Heart right ventricle (tissue), 16 donors: ENCODE measurements at regions not wholly inside any gene's neighbourhood (a gene's known extent, or its start where the extent isn't known, plus 50 kb on each side); places are given as distances from the start of the nearest gene placed in this dataset.
"Not testable (repeated sequence)": the region's sequence is repeated elsewhere in the genome, so short reads cannot be mapped to it uniquely, and the experiment has no call there.

Experiments used
- ATAC-seq, 8 donors: fragments of 200-7000 bp; cut with Tn5 transposase; one replicate each; pipeline ENCODE4 v1.9.1; 2020; ENCODE audit warnings: mild to moderate bottlenecking in 8 of 8, moderate library complexity in 8 of 8, moderate number of reproducible peaks in 1 of 8
- DNase-seq, 2 donors: peaks; one replicate each; pipeline ENCODE4 v3.0.0-alpha.2; 2020
- H3K27ac ChIP-seq, 10 donors: fragments of 200-600 bp; sonication (generic) in 2 of 10; one replicate each; pipeline versions ENCODE4 v1.5.0 to v1.8.0; 2020 to 2022; ENCODE audit warnings: mild to moderate bottlenecking in 3 of 10
- H3K27me3 ChIP-seq, 7 donors: fragments of 200-600 bp; one replicate each; pipeline ENCODE4 v1.8.0; 2021 to 2022; ENCODE audit warnings: mild to moderate bottlenecking in 2 of 7
- H3K36me3 ChIP-seq, 9 donors: fragments of 200-600 bp; sonication (generic) in 1 of 9; one replicate each; pipeline versions ENCODE4 v1.5.0 to v1.8.0; 2020 to 2022; ENCODE audit warnings: mild to moderate bottlenecking in 2 of 9
- H3K4me1 ChIP-seq, 9 donors: fragments of 200-600 bp; sonication (generic) in 1 of 9; one replicate each; pipeline versions ENCODE4 v1.5.0 to v1.8.0; 2020 to 2022; ENCODE audit warnings: mild to moderate bottlenecking in 4 of 9
- H3K4me3 ChIP-seq, 10 donors: fragments of 200-600 bp; sonication (generic) in 2 of 10; one replicate each; pipeline versions ENCODE4 v1.5.0 to v1.8.0; 2020 to 2022; ENCODE audit warnings: mild to moderate bottlenecking in 7 of 10, moderate library complexity in 2 of 10
- H3K9me3 ChIP-seq, 11 donors: fragments of 200-600 bp in 10 of 11; sonication (generic) in 2 of 11; one replicate each; pipeline versions ENCODE4 v1.5.0 to v1.8.0; 2013 to 2022; ENCODE audit warnings: mild to moderate bottlenecking in 2 of 11, control low read depth in 1 of 11, moderate library complexity in 1 of 11
- WGBS, 2 donors: extraction: QIAGEN DNeasy Blood & Tissue Kit; methylation state at CpG; one replicate each; pipeline ENCODE4 v1.1.7; 2013; ENCODE audit warnings: inconsistent platforms in 1 of 2; 5-methylcytosine and 5-hydroxymethylcytosine counted together
- intact Hi-C, 10 donors: fragments of 100-400 bp; cut with DNase I; formaldehyde crosslinking; loops; one replicate each; pipeline versions ENCODE4 v1.11.1 to v1.14.2; 2022
- TF ChIP-seq, protein P1 (sequence below), 9 donors: fragments of 200-600 bp; sonication (generic) in 2 of 9; IDR thresholded peaks; one replicate each; pipeline versions ENCODE4 v1.5.0 to v1.8.0; 2021 to 2022; ENCODE audit warnings: antibody characterized with exemption in 9 of 9, mild to moderate bottlenecking in 5 of 9, moderate library complexity in 1 of 9
- donor health status: Arrhythmogenic right ventricular cardiomyopathy.
- donor health status: ischemic (EF 13 %, LVEDD 7.1; RV severe dilation, severe dysfunction).
- donor health status: healthy with polysubstance abuse.
- donor health status: DM: no; HTN: yes; CAD: no.
- donor health status: DM: no; HTN: no; CAD: no.
- donor health status: ischemic (EF 25% LVEDD 6.9; RV normal size, moderate dysfunction).
- donor health status: ischemic (EF 25% LVEDD 5.7; RV mildly dilated, moderate dysfunction).
- donor health status: healthy.
- donor health status: DM: yes; HTN: yes; CAD: no.
- donor health status: Ischemic cardiomyopathy.
- donor health status: ischemic (EF 35%, LVEDD 5.7; RV mildly dilated, moderate dysfunction).
- donor health status: nonischemic (EF 11% LVEDD 7.7; RV severe dilation, severe dysfunction).
- donor health status: DM: yes; HTN: yes; CAD: no.
- donor health status: PGD.
- donor health status: ischemic (EF 29% LVEDD 5.4; RV normal size, mild dysfunction).
- donor health status: nonischemic (EF 23%, LVEDD 6.1; RV moderate dilation, normal function).

GRCh38 chr2:134041877-134042276, 212.0 kb upstream of the MGAT5 start:
- H3K36me3 ChIP-seq: no peaks in the 10 kb centered on the region
- H3K27me3 ChIP-seq: peaks cover 0 to 1% (median 0%) of the 10 kb centered on the region in 7 donors
- no peaks in the 10 kb centered on the region for H3K4me1 ChIP-seq
- H3K27ac ChIP-seq: no peak overlapping the region
- ATAC-seq (no peak), DNase-seq (no peak)
- peaks cover 0 to 5% (median 0%) of the 10 kb centered on the region in 11 donors for H3K9me3 ChIP-seq
- TF ChIP-seq, protein P1, sequence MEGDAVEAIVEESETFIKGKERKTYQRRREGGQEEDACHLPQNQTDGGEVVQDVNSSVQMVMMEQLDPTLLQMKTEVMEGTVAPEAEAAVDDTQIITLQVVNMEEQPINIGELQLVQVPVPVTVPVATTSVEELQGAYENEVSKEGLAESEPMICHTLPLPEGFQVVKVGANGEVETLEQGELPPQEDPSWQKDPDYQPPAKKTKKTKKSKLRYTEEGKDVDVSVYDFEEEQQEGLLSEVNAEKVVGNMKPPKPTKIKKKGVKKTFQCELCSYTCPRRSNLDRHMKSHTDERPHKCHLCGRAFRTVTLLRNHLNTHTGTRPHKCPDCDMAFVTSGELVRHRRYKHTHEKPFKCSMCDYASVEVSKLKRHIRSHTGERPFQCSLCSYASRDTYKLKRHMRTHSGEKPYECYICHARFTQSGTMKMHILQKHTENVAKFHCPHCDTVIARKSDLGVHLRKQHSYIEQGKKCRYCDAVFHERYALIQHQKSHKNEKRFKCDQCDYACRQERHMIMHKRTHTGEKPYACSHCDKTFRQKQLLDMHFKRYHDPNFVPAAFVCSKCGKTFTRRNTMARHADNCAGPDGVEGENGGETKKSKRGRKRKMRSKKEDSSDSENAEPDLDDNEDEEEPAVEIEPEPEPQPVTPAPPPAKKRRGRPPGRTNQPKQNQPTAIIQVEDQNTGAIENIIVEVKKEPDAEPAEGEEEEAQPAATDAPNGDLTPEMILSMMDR (IDR thresholded peaks at IDR 0.05): no peak
- H3K4me3 ChIP-seq: no peak overlapping the region
- intact Hi-C loops: no loop called here

- H3K9me3 ChIP-seq, H3K4me3 ChIP-seq, intact Hi-C loops, ATAC-seq, H3K27me3 ChIP-seq, H3K36me3 ChIP-seq, H3K27ac ChIP-seq, DNase-seq, H3K4me1 ChIP-seq: not testable (repeated sequence)
- 93 to 96% methylated on average over 8 of the region's 8 CpGs for WGBS, 2 donors
These were observed 210.8 kb upstream of the MGAT5 start for GRCh38 chr2:134043028-134043427.

- Histone ChIP-seq H3K27ac (no peak overlapping the region), H3K4me1 (no peaks in the 10 kb centered on the region), H3K27me3 (no peaks in the 10 kb centered on the region), H3K36me3 (no peaks in the 10 kb centered on the region), H3K9me3 (peaks cover 0 to 11% (median 0%) of the 10 kb centered on the region in 11 donors), H3K4me3 (no peak overlapping the region)
- intact Hi-C loops: no loop called here
- no peak for DNase-seq
- ATAC-seq: no peak
- TF ChIP-seq, protein P1 (IDR thresholded peaks at IDR 0.05): no peak
- WGBS, 2 donors: 89 to 91% methylated on average over 4 of the region's 4 CpGs
These were observed 201.7 kb upstream of the MGAT5 start for GRCh38 chr2:134052173-134052572.

GRCh38 chr2:134056173-134056572, 197.7 kb upstream of the MGAT5 start:
- TF ChIP-seq, protein P1 (IDR thresholded peaks at IDR 0.05): no peak
- H3K9me3 ChIP-seq: peaks cover 0 to 8% (median 0%) of the 10 kb centered on the region in 11 donors
- no peak for DNase-seq
- H3K4me3 ChIP-seq: no peak overlapping the region
- H3K27me3 ChIP-seq: no peaks in the 10 kb centered on the region
- intact Hi-C loops: no loop called here
- H3K27ac ChIP-seq: no peak overlapping the region
- ATAC-seq: no peak
- 78 to 79% methylated on average over 2 of the region's 2 CpGs for WGBS, 2 donors
- H3K4me1 ChIP-seq: no peaks in the 10 kb centered on the region
- H3K36me3 ChIP-seq: no peaks in the 10 kb centered on the region

DNA sequence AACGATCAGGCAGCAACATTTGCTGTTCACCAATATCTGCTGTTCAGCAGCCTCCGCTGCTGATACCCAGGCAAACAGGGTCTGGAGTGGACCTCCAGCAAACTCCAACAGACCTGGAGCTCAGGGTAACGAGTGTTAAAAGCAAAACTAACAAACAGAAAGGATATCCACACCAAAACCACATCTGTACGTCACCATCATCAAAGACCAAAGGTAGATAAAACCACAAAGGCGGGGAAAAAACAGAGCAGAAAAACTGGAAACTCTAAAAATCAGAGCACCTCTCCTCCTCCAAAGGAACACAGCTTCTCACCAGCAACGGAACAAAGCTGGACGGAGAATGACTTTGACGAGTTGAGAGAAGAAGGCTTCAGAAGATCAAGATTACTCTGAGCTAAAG, 192.8 kb upstream of the MGAT5 start:
- H3K27me3 ChIP-seq, H3K36me3 ChIP-seq, H3K4me1 ChIP-seq, ATAC-seq, DNase-seq, intact Hi-C loops, H3K27ac ChIP-seq, H3K4me3 ChIP-seq: not testable (repeated sequence)
- WGBS, 2 donors: 81 to 89% methylated on average over 8 of the region's 8 CpGs
- peaks cover 0 to 31% (median 0%) of the 10 kb centered on the region in 11 donors for H3K9me3 ChIP-seq

GRCh38 chr2:134062235-134062634, 191.6 kb upstream of the MGAT5 start:
- H3K36me3 ChIP-seq, H3K4me1 ChIP-seq, H3K27ac ChIP-seq, H3K4me3 ChIP-seq, ATAC-seq, DNase-seq, H3K27me3 ChIP-seq, intact Hi-C loops: not testable (repeated sequence)
- WGBS, 2 donors: 72 to 78% methylated on average over 3 of the region's 3 CpGs
- peaks cover 0 to 31% (median 0%) of the 10 kb centered on the region in 11 donors for H3K9me3 ChIP-seq

- intact Hi-C loops, H3K4me1 ChIP-seq, H3K36me3 ChIP-seq, H3K4me3 ChIP-seq, H3K27ac ChIP-seq, DNase-seq, H3K27me3 ChIP-seq, ATAC-seq: not testable (repeated sequence)
- H3K9me3 ChIP-seq: peaks cover 0 to 29% (median 0%) of the 10 kb centered on the region in 11 donors
- WGBS, 2 donors: 95 to 98% methylated on average over 11 to 27 of the region's 27 CpGs
These were observed 190.0 kb upstream of the MGAT5 start for GRCh38 chr2:134063916-134064315.
